Neuronal stem cell (in vitro differentiated cells): ENCODE measurements at regions not wholly inside any gene's neighbourhood (a gene's known extent, or its start where the extent isn't known, plus 50 kb on each side); places are given as distances from the start of the nearest gene placed in this dataset.
A peak's percentile ranks its signal among the peaks of the same experiment; 100 is the strongest.

ENCODE experiments used
- DNase-seq: peaks from one replicate; pipeline ENCODE4 v3.0.0-alpha.2; 2013; ENCODE audit warnings: low spot score
- H2AFZ ChIP-seq: one replicate; pipeline ENCODE4 v1.6.1; 2013; ENCODE audit warnings: mild to moderate bottlenecking, low read length, inconsistent platforms
- H2AK5ac ChIP-seq: 2 replicates; pipeline ENCODE4 v1.6.1; 2013; ENCODE audit warnings: low read depth, mild to moderate bottlenecking, inconsistent platforms, low read length, moderate library complexity, mixed read lengths
- H2BK120ac ChIP-seq: 2 replicates; pipeline ENCODE4 v1.6.1; 2013; ENCODE audit warnings: low read depth, mild to moderate bottlenecking, inconsistent platforms, low read length, moderate library complexity, mixed read lengths
- H2BK12ac ChIP-seq: one replicate; pipeline ENCODE4 v1.6.1; 2013; ENCODE audit warnings: low read length, inconsistent platforms
- H2BK15ac ChIP-seq: 2 replicates; pipeline ENCODE4 v1.6.1; 2013; ENCODE audit warnings: mild to moderate bottlenecking, low read length, inconsistent platforms, mixed read lengths
- H2BK5ac ChIP-seq: one replicate; pipeline ENCODE4 v1.6.1; 2013; ENCODE audit warnings: inconsistent platforms, mild to moderate bottlenecking, low read length, moderate library complexity
- H3K14ac ChIP-seq: one replicate; pipeline ENCODE4 v1.6.1; 2013; ENCODE audit warnings: low read length, inconsistent platforms
- H3K18ac ChIP-seq: 2 replicates; pipeline ENCODE4 v1.6.1; 2013; ENCODE audit warnings: low read length, inconsistent platforms
- H3K23ac ChIP-seq: 2 replicates; pipeline ENCODE4 v1.6.1; 2013; ENCODE audit warnings: low read depth, mild to moderate bottlenecking, mixed read lengths, low read length, inconsistent platforms; ENCODE audit not compliant: poor library complexity
- H3K27ac ChIP-seq: replicated peaks from 3 replicates; pipeline ENCODE4 v1.5.1; 2013; ENCODE audit warnings: low read length, inconsistent platforms
- H3K27me3 ChIP-seq, 3 experiments: 2 replicates each; pipeline ENCODE4 v1.6.1; 2013; ENCODE audit warnings: low read length in 3 of 3, mild to moderate bottlenecking in 2 of 3, inconsistent platforms in 1 of 3, low read depth in 1 of 3, mixed read lengths in 1 of 3, moderate library complexity in 1 of 3; ENCODE audit not compliant: control insufficient read depth in 3 of 3, insufficient read depth in 3 of 3
- H3K36me3 ChIP-seq, 2 donors: replicated peaks in 1 of 2; 2 replicates each; pipeline ENCODE4 v1.6.1; 2013; ENCODE audit warnings: low read length in 2 of 2; ENCODE audit not compliant: control insufficient read depth in 2 of 2, insufficient read depth in 2 of 2
- H3K4ac ChIP-seq: 2 replicates; pipeline ENCODE4 v1.6.1; 2013; ENCODE audit warnings: inconsistent platforms, mild to moderate bottlenecking, low read length, moderate library complexity
- H3K4me1 ChIP-seq, 2 donors: 1 replicate in 1 of 2; 2 replicates in 1 of 2; pipeline ENCODE4 v1.6.1; 2013; ENCODE audit warnings: low read length in 2 of 2, low read depth in 1 of 2; ENCODE audit not compliant: control insufficient read depth in 2 of 2, insufficient read depth in 1 of 2
- H3K4me2 ChIP-seq: one replicate; pipeline ENCODE4 v1.6.1; 2013; ENCODE audit warnings: mild to moderate bottlenecking, low read length, inconsistent platforms; ENCODE audit not compliant: insufficient read depth, poor library complexity, severe bottlenecking
- H3K4me3 ChIP-seq, 2 donors: 2 replicates each; pipeline ENCODE4 v1.5.1; 2013; ENCODE audit warnings: low read length in 2 of 2, mild to moderate bottlenecking in 2 of 2, inconsistent platforms in 1 of 2, moderate library complexity in 1 of 2
- H3K79me1 ChIP-seq: one replicate; pipeline ENCODE4 v1.6.1; 2013; ENCODE audit warnings: low read depth, mild to moderate bottlenecking, inconsistent platforms, low read length, moderate library complexity
- H3K9ac ChIP-seq: one replicate; pipeline ENCODE4 v1.6.1; 2013; ENCODE audit warnings: mild to moderate bottlenecking, low read depth, low read length, inconsistent platforms; ENCODE audit not compliant: poor library complexity
- H3K9me3 ChIP-seq, 2 donors: replicated peaks in 1 of 2; 2 replicates each; pipeline versions ENCODE3 to v1.6.1; 2013; ENCODE audit warnings: low read length in 2 of 2, mild to moderate bottlenecking in 2 of 2, inconsistent platforms in 1 of 2, low read depth in 1 of 2, mixed read lengths in 1 of 2, moderate library complexity in 1 of 2; ENCODE audit not compliant: control insufficient read depth in 2 of 2, insufficient read depth in 1 of 2
- H4K8ac ChIP-seq: one replicate; pipeline ENCODE4 v1.6.1; 2013; ENCODE audit warnings: low read depth, mild to moderate bottlenecking, inconsistent platforms, low read length, moderate library complexity
- H4K91ac ChIP-seq: one replicate; pipeline ENCODE4 v1.6.1; 2013; ENCODE audit warnings: low read length, low read depth, mild to moderate bottlenecking, inconsistent platforms; ENCODE audit not compliant: poor library complexity
- WGBS, 2 donors: extraction: QIAGEN DNeasy Blood & Tissue Kit; methylation state at CpG; one replicate each; pipeline ENCODE4 v1.1.7; 2013; ENCODE audit warnings: missing lambda C conversion rate in 2 of 2, mixed read lengths in 1 of 2; ENCODE audit not compliant: insufficient read length in 2 of 2, insufficient replicate concordance in 1 of 2; ENCODE audit errors: extremely low coverage in 2 of 2; 5-methylcytosine and 5-hydroxymethylcytosine counted together

DNA sequence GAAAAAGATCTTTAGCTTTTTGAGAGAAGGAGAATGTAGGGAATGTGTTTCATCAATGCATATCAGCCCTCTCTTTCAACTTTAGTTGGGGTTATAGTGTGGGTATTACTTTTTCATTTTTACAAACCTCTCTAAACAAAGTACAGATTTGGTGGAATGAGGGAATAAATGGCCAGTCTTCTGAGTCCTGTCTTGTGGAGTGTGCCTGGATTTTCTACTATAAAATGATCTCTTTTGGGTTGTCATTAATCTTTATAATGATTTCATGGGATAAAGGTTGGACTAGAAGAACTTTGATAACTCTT is 209.3 kb downstream of the RNF144B start:
- Histone ChIP-seq H2AFZ (peak overlapping the region; percentile 41), H2BK120ac (no peak overlapping the region), H3K27me3 (no peaks in the 10 kb centered on the region), H3K14ac (no peak overlapping the region), H4K8ac (no peak overlapping the region), H4K91ac (no peak overlapping the region), H3K4ac (no peak overlapping the region), H3K23ac (no peak overlapping the region), H3K18ac (no peak overlapping the region), H2BK12ac (no peak overlapping the region), H3K27ac (no peak overlapping the region), H3K36me3 (no peaks in the 10 kb centered on the region), H3K79me1 (no peaks in the 10 kb centered on the region), H2AK5ac (no peak overlapping the region), H3K9me3 (no peaks in the 10 kb centered on the region), H3K4me3 (no peak overlapping the region), H3K4me1 (no peaks in the 10 kb centered on the region), H2BK15ac (no peak overlapping the region), H3K9ac (no peak overlapping the region), H3K4me2 (no peak overlapping the region), H2BK5ac (no peak overlapping the region)
- no peak for DNase-seq

- no peak overlapping the region for H2AFZ ChIP-seq
- H3K18ac ChIP-seq, result no peak overlapping the region
- no peak overlapping the region for H4K8ac ChIP-seq
- H2AK5ac ChIP-seq, result no peak overlapping the region
- H3K4me3 ChIP-seq, result no peak overlapping the region
- no peaks in the 10 kb centered on the region for H3K27me3 ChIP-seq
- no peak overlapping the region for H2BK15ac ChIP-seq
- no peak overlapping the region for H3K4ac ChIP-seq
- no peak overlapping the region for H2BK5ac ChIP-seq
- no peak overlapping the region for H4K91ac ChIP-seq
- H3K79me1 ChIP-seq, result no peaks in the 10 kb centered on the region
- H3K9ac ChIP-seq, result no peak overlapping the region
- DNase-seq, result no peak
- no CpG with 5 or more reads among the region's 4 CpGs for WGBS, 2 donors
- no peak overlapping the region for H3K27ac ChIP-seq
- H3K9me3 ChIP-seq, result no peaks in the 10 kb centered on the region
- H3K14ac ChIP-seq, result no peak overlapping the region
- no peak overlapping the region for H2BK120ac ChIP-seq
- no peak overlapping the region for H2BK12ac ChIP-seq
- H3K36me3 ChIP-seq, result no peaks in the 10 kb centered on the region
- H3K23ac ChIP-seq, result no peak overlapping the region
- H3K4me2 ChIP-seq, result no peak overlapping the region
- no peaks in the 10 kb centered on the region for H3K4me1 ChIP-seq
Observed at GRCh38 chr6:18598551-18599264, 211.6 kb downstream of the RNF144B start.

GRCh38 chr6:18600255-18600654 is 213.1 kb downstream of the RNF144B start:
- H4K8ac ChIP-seq, result no peak overlapping the region

DNA sequence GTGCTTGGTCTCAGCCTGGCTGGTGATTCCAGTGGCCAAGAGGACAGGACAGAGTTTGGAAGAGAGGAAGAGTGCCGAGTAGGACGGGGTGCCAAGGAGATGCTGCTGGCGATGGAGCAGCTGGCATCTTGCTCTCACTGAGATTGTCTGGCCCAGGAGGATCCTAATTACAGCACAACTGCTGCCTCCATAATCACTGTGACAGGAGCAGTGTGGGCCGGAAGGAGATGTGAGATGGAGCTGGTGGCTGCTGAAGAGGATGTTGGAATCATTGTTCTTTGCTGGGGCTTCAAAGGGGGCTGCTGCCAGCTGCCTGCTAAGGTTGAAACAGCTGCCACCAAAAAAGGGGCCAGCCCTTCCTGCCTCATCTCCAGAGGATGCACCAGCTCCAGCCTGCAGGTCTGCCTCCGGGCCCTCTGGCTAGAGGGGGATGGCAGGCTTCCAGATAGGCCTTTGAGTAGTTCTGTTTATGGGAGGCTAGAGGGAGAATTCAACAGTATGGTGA is 214.4 kb downstream of the RNF144B start:
- Histone ChIP-seq H2AK5ac (no peak overlapping the region), H3K79me1 (no peaks in the 10 kb centered on the region), H3K4me1 (no peaks in the 10 kb centered on the region), H3K23ac (no peak overlapping the region), H3K9ac (no peak overlapping the region), H2AFZ (peak overlapping the region; percentile 30), H3K4me2 (no peak overlapping the region), H3K4ac (no peak overlapping the region), H2BK5ac (no peak overlapping the region), H4K91ac (no peak overlapping the region), H3K9me3 (no peaks in the 10 kb centered on the region), H3K4me3 (peak overlapping the region in 1 of 2 donors; percentile 31), H2BK12ac (no peak overlapping the region), H2BK15ac (no peak overlapping the region), H3K27me3 (no peaks in the 10 kb centered on the region), H4K8ac (no peak overlapping the region), H3K14ac (no peak overlapping the region), H3K36me3 (no peaks in the 10 kb centered on the region), H3K27ac (no peak overlapping the region), H2BK120ac (no peak overlapping the region), H3K18ac (peak overlapping the region; percentile 63)
- WGBS, 2 donors, result no CpG with 5 or more reads among the region's 5 CpGs
- no peak for DNase-seq

More at GRCh38 chr6:18600255-18600654, 213.1 kb downstream of the RNF144B start:
- no peak overlapping the region for H2AK5ac ChIP-seq
- H3K14ac ChIP-seq, result no peak overlapping the region
- H3K4me3 ChIP-seq, result no peak overlapping the region
- no peaks in the 10 kb centered on the region for H3K4me1 ChIP-seq
- no peak overlapping the region for H3K4me2 ChIP-seq
- H3K23ac ChIP-seq, result no peak overlapping the region
- no peaks in the 10 kb centered on the region for H3K79me1 ChIP-seq
- no peak overlapping the region for H2BK120ac ChIP-seq
- H3K4ac ChIP-seq, result no peak overlapping the region
- no peaks in the 10 kb centered on the region for H3K27me3 ChIP-seq
- H3K9me3 ChIP-seq, result no peaks in the 10 kb centered on the region
- H2BK15ac ChIP-seq, result no peak overlapping the region
- no peak overlapping the region for H3K27ac ChIP-seq
- no peak overlapping the region for H3K9ac ChIP-seq
- no peak overlapping the region for H2BK12ac ChIP-seq
- H3K36me3 ChIP-seq, result no peaks in the 10 kb centered on the region
- no peak for DNase-seq
- H2BK5ac ChIP-seq, result no peak overlapping the region
- no peak overlapping the region for H3K18ac ChIP-seq
- no peak overlapping the region for H4K91ac ChIP-seq
- no CpG with 5 or more reads among the region's 2 CpGs for WGBS, 2 donors
- H2AFZ ChIP-seq, result peak overlapping the region; percentile 18
